GM12892 (cell line): ENCODE measurements at regions not wholly inside any gene's neighbourhood (a gene's known extent, or its start where the extent isn't known, plus 50 kb on each side); places are given as distances from the start of the nearest gene placed in this dataset.

ENCODE experiments used
- POLR2A ChIP-seq: IDR thresholded peaks from 2 replicates; pipeline ENCODE4 v1.6.1; 2011; ENCODE audit warnings: low read depth, low read length, control low read depth
- POLR2AphosphoS5 ChIP-seq: IDR thresholded peaks from 2 replicates; pipeline ENCODE4 v1.6.1; 2011; ENCODE audit warnings: low read depth, low read length, control low read depth

DNA sequence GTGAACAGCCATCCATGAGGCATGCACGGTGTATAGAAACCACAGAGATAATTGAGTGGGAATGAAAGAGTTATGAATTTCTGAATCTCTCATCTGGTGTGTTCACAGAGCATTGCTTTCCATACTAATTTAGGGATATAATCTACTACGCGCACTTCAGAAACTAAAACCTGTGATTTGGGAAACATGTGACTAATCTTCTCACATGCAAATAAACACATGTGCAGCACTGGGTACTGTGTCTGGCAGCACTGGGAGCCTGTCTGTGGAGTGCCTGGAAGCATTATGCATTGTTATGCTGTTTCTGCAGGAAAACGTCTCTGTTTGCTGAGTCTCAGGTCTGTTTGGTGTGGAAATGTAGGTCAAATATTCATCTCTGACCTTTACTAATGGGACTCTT lies 287.3 kb downstream of the CMPK2 start:
- TF ChIP-seq POLR2AphosphoS5: no peak
- TF ChIP-seq POLR2A: no peak
